Peyer's patch (tissue), 4 donors: ENCODE measurements at regions not wholly inside any gene's neighbourhood (a gene's known extent, or its start where the extent isn't known, plus 50 kb on each side); places are given as distances from the start of the nearest gene placed in this dataset.

Experiments
- POLR2A ChIP-seq, 2 donors: fragments of 450-650 bp; IDR thresholded peaks; one replicate each; pipeline ENCODE4 v1.5.1; 2017; ENCODE audit warnings: antibody characterized with exemption in 2 of 2, mild to moderate bottlenecking in 2 of 2, moderate library complexity in 2 of 2
- TF ChIP-seq, protein P1 (sequence below), 6 experiments: fragments of 450-650 bp in 4 of 6; fragments of 200-600 bp in 2 of 6; sonication (generic) in 1 of 6; IDR thresholded peaks; one replicate each; pipeline ENCODE4 v1.5.1; 2017 to 2019; ENCODE audit warnings: antibody characterized with exemption in 6 of 6, mild to moderate bottlenecking in 3 of 6, moderate library complexity in 1 of 6

DNA sequence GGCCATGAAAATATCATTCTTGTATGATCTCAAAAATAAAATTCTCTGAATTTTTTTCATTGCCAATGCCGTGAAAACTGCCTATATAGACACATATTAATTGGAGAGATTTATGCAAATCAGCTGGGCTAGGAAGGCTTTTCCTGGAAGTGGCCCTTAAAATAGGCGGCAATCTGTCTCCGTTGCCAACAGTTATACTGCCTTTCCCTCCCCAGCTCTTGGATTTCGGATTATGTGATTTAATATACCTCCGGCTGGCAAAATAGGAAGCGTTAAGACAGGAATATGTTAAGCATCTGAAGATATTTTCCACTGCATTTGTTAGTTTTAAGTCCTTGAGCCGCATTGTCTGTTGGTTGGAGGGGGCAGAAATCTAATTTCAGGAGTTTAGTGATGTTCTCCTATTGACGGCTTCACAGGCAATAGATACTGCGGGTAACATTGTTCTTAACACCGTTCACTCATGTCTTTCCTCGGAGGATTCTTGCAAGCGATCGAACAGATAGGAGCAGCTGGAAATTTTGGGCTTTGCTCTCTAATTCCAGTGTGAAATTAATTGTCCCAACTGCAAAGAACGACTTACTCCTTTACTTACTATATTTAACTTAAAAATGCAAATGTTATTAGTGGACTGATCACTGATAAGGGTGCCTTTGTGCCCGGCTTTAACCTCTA is 113.3 kb downstream of the LINC00237 start:
- TF ChIP-seq, protein P1, sequence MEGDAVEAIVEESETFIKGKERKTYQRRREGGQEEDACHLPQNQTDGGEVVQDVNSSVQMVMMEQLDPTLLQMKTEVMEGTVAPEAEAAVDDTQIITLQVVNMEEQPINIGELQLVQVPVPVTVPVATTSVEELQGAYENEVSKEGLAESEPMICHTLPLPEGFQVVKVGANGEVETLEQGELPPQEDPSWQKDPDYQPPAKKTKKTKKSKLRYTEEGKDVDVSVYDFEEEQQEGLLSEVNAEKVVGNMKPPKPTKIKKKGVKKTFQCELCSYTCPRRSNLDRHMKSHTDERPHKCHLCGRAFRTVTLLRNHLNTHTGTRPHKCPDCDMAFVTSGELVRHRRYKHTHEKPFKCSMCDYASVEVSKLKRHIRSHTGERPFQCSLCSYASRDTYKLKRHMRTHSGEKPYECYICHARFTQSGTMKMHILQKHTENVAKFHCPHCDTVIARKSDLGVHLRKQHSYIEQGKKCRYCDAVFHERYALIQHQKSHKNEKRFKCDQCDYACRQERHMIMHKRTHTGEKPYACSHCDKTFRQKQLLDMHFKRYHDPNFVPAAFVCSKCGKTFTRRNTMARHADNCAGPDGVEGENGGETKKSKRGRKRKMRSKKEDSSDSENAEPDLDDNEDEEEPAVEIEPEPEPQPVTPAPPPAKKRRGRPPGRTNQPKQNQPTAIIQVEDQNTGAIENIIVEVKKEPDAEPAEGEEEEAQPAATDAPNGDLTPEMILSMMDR (IDR thresholded peaks at IDR 0.05) = no peak
- no peak for TF ChIP-seq POLR2A (IDR thresholded peaks at IDR 0.05)
